ENCODE measurements at regions not wholly inside any gene's neighbourhood (a gene's known extent, or its start where the extent isn't known, plus 50 kb on each side); places are given as distances from the start of the nearest gene placed in this dataset.

- peak; percentile 71 for DNase-seq (ENCODE audit: low spot score)
Observed at GRCh38 chr4:108272561-108272960, 103.8 kb upstream of the LEF1 start.

GRCh38 chr4:108272046-108272445 is 103.3 kb upstream of the LEF1 start:
- DNase-seq (ENCODE audit: low spot score), result no peak

- DNase-seq (ENCODE audit: low spot score), result peak; percentile 78
Observed at GRCh38 chr4:108270466-108271450, 102.0 kb upstream of the LEF1 start.

- DNase-seq (ENCODE audit: low spot score), result no peak
Observed at GRCh38 chr4:108264693-108265092, 96.0 kb upstream of the LEF1 start.

GRCh38 chr4:108263057-108263456 is 94.3 kb upstream of the LEF1 start:
- no peak for DNase-seq (ENCODE audit: low spot score)

- no peak for DNase-seq (ENCODE audit: low spot score)
Observed at GRCh38 chr4:108261026-108261425, 92.3 kb upstream of the LEF1 start.

GRCh38 chr4:108256538-108256937 is 87.8 kb upstream of the LEF1 start:
- DNase-seq (ENCODE audit: low spot score), result no peak

GRCh38 chr4:108255203-108255747 is 86.5 kb upstream of the LEF1 start:
- no peak for DNase-seq (ENCODE audit: low spot score)

- no peak for DNase-seq (ENCODE audit: low spot score)
Observed at GRCh38 chr4:108249397-108249796, 80.7 kb upstream of the LEF1 start.

GRCh38 chr4:108247387-108248049 is 78.8 kb upstream of the LEF1 start:
- DNase-seq (ENCODE audit: low spot score), result peak; percentile 47

- DNase-seq (ENCODE audit: low spot score), result no peak
Observed at GRCh38 chr4:108244606-108245005, 75.9 kb upstream of the LEF1 start.

- DNase-seq (ENCODE audit: low spot score), result no peak
Observed at GRCh38 chr4:108240366-108240765, 71.6 kb upstream of the LEF1 start.

- no peak for DNase-seq (ENCODE audit: low spot score)
Observed at GRCh38 chr4:108237693-108238092, 69.0 kb upstream of the LEF1 start.

GRCh38 chr4:108236264-108236663 is 67.5 kb upstream of the LEF1 start:
- DNase-seq (ENCODE audit: low spot score), result no peak

GRCh38 chr4:108227923-108228322 is 59.2 kb upstream of the LEF1 start:
- DNase-seq (ENCODE audit: low spot score), result no peak

- peak; percentile 18 for DNase-seq (ENCODE audit: low spot score)
Observed at GRCh38 chr4:108224611-108225053, 55.9 kb upstream of the LEF1 start.

- DNase-seq (ENCODE audit: low spot score), result no peak
Observed at GRCh38 chr4:108223313-108223712, 54.6 kb upstream of the LEF1 start.

GRCh38 chr4:108219998-108220397 is 51.3 kb upstream of the LEF1 start:
- peak; percentile 9 for DNase-seq (ENCODE audit: low spot score)
